SK-N-SH (cell line): ENCODE measurements at regions not wholly inside any gene's neighbourhood (a gene's known extent, or its start where the extent isn't known, plus 50 kb on each side); places are given as distances from the start of the nearest gene placed in this dataset.

Experiments
- CTCF ChIA-PET: fragments of 300-600, 350-600 bp; formaldehyde crosslinking; extraction: SDS; loops from one replicate; lab custom pipeline; 2021; lab: Yijun Ruan, JAX
- POLR2A ChIA-PET: fragments of 350-600 bp; sonication (Branson Sonifier 250); formaldehyde crosslinking; extraction: SDS; loops from one replicate; lab custom pipeline; 2020; ENCODE audit warnings: antibody characterized with exemption, inconsistent platforms; lab: Yijun Ruan, JAX
- DNase-seq: peaks from one replicate; pipeline ENCODE4 v3.0.0; 2012
- H2AFZ ChIP-seq: fragments of 200-600 bp; sonication (generic); 2 replicates; pipeline ENCODE4 v1.8.1; 2016; ENCODE audit warnings: antibody characterized with exemption, mild to moderate bottlenecking, low read depth
- H3F3A ChIP-seq: fragments of 200-600 bp; sonication (generic); replicated peaks from 2 replicates; pipeline ENCODE3; 2016; ENCODE audit warnings: antibody characterized with exemption, mild to moderate bottlenecking; ENCODE audit not compliant: insufficient read depth
- H3K27ac ChIP-seq, 2 experiments: fragments of 200-500 bp in 1 of 2; fragments of 200-600 bp in 1 of 2; sonication (Bioruptor generic) in 1 of 2; sonication (generic), shearing (Covaris generic) in 1 of 2; 2 replicates each; pipeline versions ENCODE4 v1.5.1 to v1.6.1; 2014 to 2016; ENCODE audit warnings: low read depth in 2 of 2, inconsistent platforms in 1 of 2, low read length in 1 of 2, mild to moderate bottlenecking in 1 of 2, mixed read lengths in 1 of 2
- H3K27me3 ChIP-seq: fragments of 200-600 bp; sonication (generic), shearing (Covaris generic); 2 replicates; pipeline ENCODE4 v1.6.1; 2016; ENCODE audit warnings: mixed run types; ENCODE audit not compliant: insufficient read depth
- H3K36me3 ChIP-seq, 2 experiments: fragments of 200-500 bp in 1 of 2; fragments of 200-600 bp in 1 of 2; sonication (Bioruptor generic) in 1 of 2; sonication (generic) in 1 of 2; replicated peaks in 1 of 2; 2 replicates each; pipeline versions ENCODE3 to v1.5.1; 2014 to 2016; ENCODE audit warnings: low read length in 1 of 2, mild to moderate bottlenecking in 1 of 2; ENCODE audit not compliant: insufficient read depth in 2 of 2, control insufficient read depth in 1 of 2
- H3K4me1 ChIP-seq, 2 experiments: fragments of 200-500 bp in 1 of 2; fragments of 200-600 bp in 1 of 2; sonication (Bioruptor generic) in 1 of 2; sonication (generic), shearing (Covaris generic) in 1 of 2; 2 replicates each; pipeline versions ENCODE4 v1.5.1 to v1.6.1; 2014 to 2016; ENCODE audit warnings: low read depth in 1 of 2, low read length in 1 of 2, mixed run types in 1 of 2; ENCODE audit not compliant: insufficient read depth in 2 of 2, control insufficient read depth in 1 of 2
- H3K4me2 ChIP-seq: fragments of 200-600 bp; sonication (generic), shearing (Covaris generic); 2 replicates; pipeline ENCODE4 v1.6.1; 2017; ENCODE audit warnings: mixed run types
- H3K4me3 ChIP-seq, 2 experiments: fragments of 200-500 bp in 1 of 2; fragments of 200-600 bp in 1 of 2; sonication (Bioruptor generic) in 1 of 2; sonication (generic), shearing (Covaris generic) in 1 of 2; 2 replicates each; pipeline versions ENCODE4 v1.5.1 to v1.8.1; 2014 to 2016; ENCODE audit warnings: low read depth in 2 of 2, inconsistent platforms in 1 of 2, low read length in 1 of 2, mild to moderate bottlenecking in 1 of 2, mixed read lengths in 1 of 2, moderate library complexity in 1 of 2
- H3K79me2 ChIP-seq: fragments of 200-600 bp; sonication (generic); 2 replicates; pipeline ENCODE4 v1.8.1; 2017; ENCODE audit warnings: mild to moderate bottlenecking; ENCODE audit not compliant: insufficient read depth
- H3K9ac ChIP-seq: fragments of 200-600 bp; sonication (generic); 2 replicates; pipeline ENCODE4 v1.6.1; 2017; ENCODE audit warnings: mixed run types
- H3K9me2 ChIP-seq: fragments of 200-600 bp; sonication (generic); 2 replicates; pipeline ENCODE4 v1.6.1; 2017; ENCODE audit warnings: mixed run types
- H3K9me3 ChIP-seq: fragments of 200-600 bp; sonication (generic); 2 replicates; pipeline ENCODE4 v1.6.1; 2017; ENCODE audit warnings: mixed run types, mild to moderate bottlenecking, moderate library complexity
- H4K20me1 ChIP-seq: fragments of 200-600 bp; sonication (generic); 2 replicates; pipeline ENCODE4 v1.6.1; 2017; ENCODE audit warnings: mild to moderate bottlenecking, mixed run types; ENCODE audit not compliant: insufficient read depth
- ELF1 ChIP-seq: IDR thresholded peaks from 2 replicates; pipeline ENCODE4 v1.4.0; 2012
- EZH2phosphoT487 ChIP-seq: fragments of 200-600 bp; sonication (generic); IDR thresholded peaks from 2 replicates; pipeline ENCODE4 v1.6.1; 2017; ENCODE audit warnings: low read depth, mixed run types, mild to moderate bottlenecking, antibody characterized with exemption, moderate library complexity, borderline replicate concordance
- FOXM1 ChIP-seq: IDR thresholded peaks from 2 replicates; pipeline ENCODE4 v1.4.0; 2012; ENCODE audit warnings: low read depth, mild to moderate bottlenecking
- GATA2 ChIP-seq: sonication (generic); formaldehyde crosslinking; IDR thresholded peaks from 2 replicates; pipeline ENCODE4 v1.5.0; 2020; ENCODE audit warnings: mild to moderate bottlenecking, missing genetic modification reagents
- MAX ChIP-seq: IDR thresholded peaks from 2 replicates; pipeline ENCODE4 v1.4.0; 2012; ENCODE audit warnings: low read depth
- MEF2A ChIP-seq: IDR thresholded peaks from 2 replicates; pipeline ENCODE4 v1.4.0; 2012; ENCODE audit warnings: low read depth, borderline replicate concordance
- MXI1 ChIP-seq: IDR thresholded peaks from 2 replicates; pipeline ENCODE4 v1.6.1; 2012; ENCODE audit warnings: mild to moderate bottlenecking, low read depth, low read length, improper control_type of control experiment
- RAD21 ChIP-seq: IDR thresholded peaks from 2 replicates; pipeline ENCODE4 v1.6.1; 2012; ENCODE audit warnings: mild to moderate bottlenecking, low read length
- RXRA ChIP-seq: IDR thresholded peaks from 2 replicates; pipeline ENCODE4 v1.4.0; 2012; ENCODE audit warnings: low read depth, mild to moderate bottlenecking, borderline replicate concordance
- SIN3A ChIP-seq: IDR thresholded peaks from 2 replicates; pipeline ENCODE4 v1.6.1; 2012; ENCODE audit warnings: low read depth, mild to moderate bottlenecking, low read length, moderate library complexity, borderline replicate concordance
- SMC3 ChIP-seq: IDR thresholded peaks from 2 replicates; pipeline ENCODE4 v1.6.1; 2012; ENCODE audit warnings: low read depth, low read length, improper control_type of control experiment
- TAF1 ChIP-seq: IDR thresholded peaks from 2 replicates; pipeline ENCODE4 v1.6.1; 2012; ENCODE audit warnings: low read depth, mild to moderate bottlenecking, low read length, moderate library complexity, borderline replicate concordance
- TEAD4 ChIP-seq: IDR thresholded peaks from 2 replicates; pipeline ENCODE4 v1.4.0; 2012; ENCODE audit warnings: mild to moderate bottlenecking, borderline replicate concordance; ENCODE audit not compliant: insufficient read depth
- YY1 ChIP-seq: IDR thresholded peaks from 2 replicates; pipeline ENCODE4 v1.4.0; 2012; ENCODE audit warnings: low read depth, mild to moderate bottlenecking
- WGBS: methylation state at CpG from one replicate; pipeline ENCODE4 v1.1.6; 2017; ENCODE audit warnings: low lambda C conversion rate; 5-methylcytosine and 5-hydroxymethylcytosine counted together
- TF ChIP-seq, protein P1 (sequence below): fragments of 200-600 bp; sonication (generic); IDR thresholded peaks from 2 replicates; pipeline ENCODE4 v1.6.1; 2017; ENCODE audit warnings: antibody characterized with exemption, mild to moderate bottlenecking, moderate library complexity
- TF ChIP-seq, protein P2 (sequence below): fragments of 150-350 bp; IDR thresholded peaks from 2 replicates; pipeline ENCODE4 v1.6.1; 2017; ENCODE audit warnings: antibody characterized with exemption, low read length, low read depth, borderline replicate concordance
- TF ChIP-seq, protein P3 (sequence below): IDR thresholded peaks from 2 replicates; pipeline ENCODE4 v1.6.1; 2012; ENCODE audit warnings: mild to moderate bottlenecking, low read depth, low read length, moderate library complexity

GRCh38 chr1:4175566-4176405, 275.7 kb upstream of the C1orf174 start (continued):
- TF ChIP-seq, protein P1, sequence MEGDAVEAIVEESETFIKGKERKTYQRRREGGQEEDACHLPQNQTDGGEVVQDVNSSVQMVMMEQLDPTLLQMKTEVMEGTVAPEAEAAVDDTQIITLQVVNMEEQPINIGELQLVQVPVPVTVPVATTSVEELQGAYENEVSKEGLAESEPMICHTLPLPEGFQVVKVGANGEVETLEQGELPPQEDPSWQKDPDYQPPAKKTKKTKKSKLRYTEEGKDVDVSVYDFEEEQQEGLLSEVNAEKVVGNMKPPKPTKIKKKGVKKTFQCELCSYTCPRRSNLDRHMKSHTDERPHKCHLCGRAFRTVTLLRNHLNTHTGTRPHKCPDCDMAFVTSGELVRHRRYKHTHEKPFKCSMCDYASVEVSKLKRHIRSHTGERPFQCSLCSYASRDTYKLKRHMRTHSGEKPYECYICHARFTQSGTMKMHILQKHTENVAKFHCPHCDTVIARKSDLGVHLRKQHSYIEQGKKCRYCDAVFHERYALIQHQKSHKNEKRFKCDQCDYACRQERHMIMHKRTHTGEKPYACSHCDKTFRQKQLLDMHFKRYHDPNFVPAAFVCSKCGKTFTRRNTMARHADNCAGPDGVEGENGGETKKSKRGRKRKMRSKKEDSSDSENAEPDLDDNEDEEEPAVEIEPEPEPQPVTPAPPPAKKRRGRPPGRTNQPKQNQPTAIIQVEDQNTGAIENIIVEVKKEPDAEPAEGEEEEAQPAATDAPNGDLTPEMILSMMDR: no peak
- no peak for TF ChIP-seq EZH2phosphoT487
- no peak for TF ChIP-seq SMC3
- no peak for TF ChIP-seq TAF1
- TF ChIP-seq RAD21: no peak
- TF ChIP-seq YY1: no peak

DNA sequence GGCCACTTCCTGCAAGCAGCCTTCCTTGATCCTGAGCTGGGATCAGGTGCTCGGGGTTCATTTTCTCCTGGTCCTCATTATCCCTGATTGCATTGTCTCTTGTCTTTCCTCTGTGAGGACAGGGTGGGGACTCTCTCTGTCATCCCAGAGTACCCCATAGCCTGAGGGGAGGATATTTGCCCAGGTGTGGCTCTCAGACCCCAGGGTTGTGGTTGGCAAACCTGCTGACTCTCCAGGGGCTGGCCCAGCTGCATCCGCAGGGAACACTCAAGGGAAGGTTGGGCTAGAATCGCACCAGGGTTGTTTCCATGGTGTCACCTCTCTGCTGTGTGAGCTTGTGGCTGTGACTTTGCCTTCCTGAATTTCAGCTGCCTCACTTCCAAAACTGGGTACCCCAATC, 276.8 kb upstream of the C1orf174 start:
- no peak overlapping the region for H3K9ac ChIP-seq
- no peak for TF ChIP-seq MEF2A
- TF ChIP-seq SIN3A: no peak
- no peak for TF ChIP-seq YY1
- TF ChIP-seq MXI1: no peak
- TF ChIP-seq, protein P2, sequence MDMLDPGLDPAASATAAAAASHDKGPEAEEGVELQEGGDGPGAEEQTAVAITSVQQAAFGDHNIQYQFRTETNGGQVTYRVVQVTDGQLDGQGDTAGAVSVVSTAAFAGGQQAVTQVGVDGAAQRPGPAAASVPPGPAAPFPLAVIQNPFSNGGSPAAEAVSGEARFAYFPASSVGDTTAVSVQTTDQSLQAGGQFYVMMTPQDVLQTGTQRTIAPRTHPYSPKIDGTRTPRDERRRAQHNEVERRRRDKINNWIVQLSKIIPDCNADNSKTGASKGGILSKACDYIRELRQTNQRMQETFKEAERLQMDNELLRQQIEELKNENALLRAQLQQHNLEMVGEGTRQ: no peak
- TF ChIP-seq EZH2phosphoT487: no peak
- TF ChIP-seq, protein P3, sequence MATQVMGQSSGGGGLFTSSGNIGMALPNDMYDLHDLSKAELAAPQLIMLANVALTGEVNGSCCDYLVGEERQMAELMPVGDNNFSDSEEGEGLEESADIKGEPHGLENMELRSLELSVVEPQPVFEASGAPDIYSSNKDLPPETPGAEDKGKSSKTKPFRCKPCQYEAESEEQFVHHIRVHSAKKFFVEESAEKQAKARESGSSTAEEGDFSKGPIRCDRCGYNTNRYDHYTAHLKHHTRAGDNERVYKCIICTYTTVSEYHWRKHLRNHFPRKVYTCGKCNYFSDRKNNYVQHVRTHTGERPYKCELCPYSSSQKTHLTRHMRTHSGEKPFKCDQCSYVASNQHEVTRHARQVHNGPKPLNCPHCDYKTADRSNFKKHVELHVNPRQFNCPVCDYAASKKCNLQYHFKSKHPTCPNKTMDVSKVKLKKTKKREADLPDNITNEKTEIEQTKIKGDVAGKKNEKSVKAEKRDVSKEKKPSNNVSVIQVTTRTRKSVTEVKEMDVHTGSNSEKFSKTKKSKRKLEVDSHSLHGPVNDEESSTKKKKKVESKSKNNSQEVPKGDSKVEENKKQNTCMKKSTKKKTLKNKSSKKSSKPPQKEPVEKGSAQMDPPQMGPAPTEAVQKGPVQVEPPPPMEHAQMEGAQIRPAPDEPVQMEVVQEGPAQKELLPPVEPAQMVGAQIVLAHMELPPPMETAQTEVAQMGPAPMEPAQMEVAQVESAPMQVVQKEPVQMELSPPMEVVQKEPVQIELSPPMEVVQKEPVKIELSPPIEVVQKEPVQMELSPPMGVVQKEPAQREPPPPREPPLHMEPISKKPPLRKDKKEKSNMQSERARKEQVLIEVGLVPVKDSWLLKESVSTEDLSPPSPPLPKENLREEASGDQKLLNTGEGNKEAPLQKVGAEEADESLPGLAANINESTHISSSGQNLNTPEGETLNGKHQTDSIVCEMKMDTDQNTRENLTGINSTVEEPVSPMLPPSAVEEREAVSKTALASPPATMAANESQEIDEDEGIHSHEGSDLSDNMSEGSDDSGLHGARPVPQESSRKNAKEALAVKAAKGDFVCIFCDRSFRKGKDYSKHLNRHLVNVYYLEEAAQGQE: no peak
- no peak for TF ChIP-seq MAX
- TF ChIP-seq RXRA: no peak
- no peak for TF ChIP-seq TEAD4
- TF ChIP-seq FOXM1: no peak
- TF ChIP-seq GATA2 (CRISPR knock-in tag): no peak
- no peak for TF ChIP-seq ELF1
- TF ChIP-seq, all 33 proteins: peak for 0
- Histone ChIP-seq H3K27ac (no peak overlapping the region), H3K9me3 (no peaks in the 10 kb centered on the region), H3K36me3 (no peaks in the 10 kb centered on the region), H3F3A (no peaks in the 10 kb centered on the region), H4K20me1 (no peaks in the 10 kb centered on the region), H3K27me3 (no peaks in the 10 kb centered on the region), H3K79me2 (no peaks in the 10 kb centered on the region), H3K4me3 (no peak overlapping the region), H3K9me2 (no peaks in the 10 kb centered on the region), H3K4me1 (no peaks in the 10 kb centered on the region; a peak in 1 of 4 replicates), H2AFZ (no peak overlapping the region), H3K4me2 (no peak overlapping the region)
- CTCF ChIA-PET: no interaction called here
- DNase-seq: no peak
- POLR2A ChIA-PET: no interaction called here
- 8% methylated on average over 2 of the region's 3 CpGs for WGBS
